ENCODE measurements at regions not wholly inside any gene's neighbourhood (a gene's known extent, or its start where the extent isn't known, plus 50 kb on each side); places are given as distances from the start of the nearest gene placed in this dataset.
A peak's percentile ranks its signal among the peaks of the same experiment; 100 is the strongest.
"Not testable (repeated sequence)": the region's sequence is repeated elsewhere in the genome, so short reads cannot be mapped to it uniquely, and the experiment has no call there.

- no peak for DNase-seq
Observed at GRCh38 chrX:147468600-147468999, 443.1 kb upstream of the FMR1 start.

DNA sequence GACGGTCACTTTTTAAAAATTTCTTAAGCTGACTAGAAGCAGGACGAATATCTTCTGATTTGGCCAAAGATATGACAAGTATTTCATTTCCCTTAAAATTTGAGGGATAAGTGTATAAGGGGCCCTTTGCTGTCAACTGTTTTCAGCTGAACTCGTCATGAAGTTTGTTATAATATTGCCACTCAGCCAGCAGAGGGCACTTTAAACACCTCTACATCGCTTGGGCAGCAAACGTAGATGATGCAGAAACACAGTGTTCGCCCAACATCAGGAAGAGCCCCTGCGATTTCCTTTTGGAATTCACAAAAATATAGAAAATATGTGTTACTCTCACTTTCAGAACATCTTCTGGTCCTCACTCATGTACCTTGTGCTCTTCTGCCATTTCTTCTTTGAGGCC lies 435.7 kb upstream of the FMR1 start:
- peak in 1 of 2 experiments; percentile 2 for DNase-seq

DNA sequence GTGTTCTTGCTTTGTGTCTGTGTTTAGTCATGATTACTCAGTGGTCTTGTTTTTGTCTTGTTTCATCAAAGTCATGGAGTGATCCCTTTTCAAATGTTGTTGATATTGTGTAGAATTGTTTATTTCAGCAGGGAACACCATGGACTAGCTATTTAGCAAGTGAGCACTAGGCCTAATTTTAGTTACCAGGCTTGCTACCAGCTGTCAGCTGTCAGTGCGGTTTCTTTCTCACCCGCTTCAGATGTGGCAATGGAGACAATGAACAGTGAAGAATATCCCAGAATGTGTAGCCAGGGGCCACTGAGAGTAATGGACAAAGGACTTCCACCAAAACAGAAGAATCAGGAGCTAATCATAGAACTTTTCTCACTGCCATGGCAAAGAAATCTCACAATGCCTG lies 432.8 kb upstream of the FMR1 start:
- no peak for DNase-seq

- no peak for DNase-seq
Observed at GRCh38 chrX:147485207-147485606, 426.5 kb upstream of the FMR1 start.

DNA sequence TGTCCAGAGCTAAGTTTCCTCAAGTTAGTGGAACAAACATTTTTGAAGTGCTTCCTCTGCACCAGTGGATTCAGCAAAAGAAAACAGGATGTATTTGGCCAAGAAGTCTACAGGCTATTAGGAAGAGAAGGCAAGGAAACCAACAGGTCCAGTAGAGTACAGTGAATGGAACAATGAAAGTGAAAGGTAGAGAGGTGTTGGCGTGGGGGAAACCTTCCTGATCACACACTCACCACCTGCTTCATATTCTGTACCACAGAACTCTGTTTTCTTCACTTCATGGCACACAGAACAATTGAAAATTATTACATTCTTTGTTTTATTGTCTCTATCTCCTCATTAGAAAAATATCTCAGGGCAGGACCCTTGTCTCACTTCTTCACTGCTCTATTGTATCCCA lies 417.4 kb upstream of the FMR1 start:
- no peak for DNase-seq

DNA sequence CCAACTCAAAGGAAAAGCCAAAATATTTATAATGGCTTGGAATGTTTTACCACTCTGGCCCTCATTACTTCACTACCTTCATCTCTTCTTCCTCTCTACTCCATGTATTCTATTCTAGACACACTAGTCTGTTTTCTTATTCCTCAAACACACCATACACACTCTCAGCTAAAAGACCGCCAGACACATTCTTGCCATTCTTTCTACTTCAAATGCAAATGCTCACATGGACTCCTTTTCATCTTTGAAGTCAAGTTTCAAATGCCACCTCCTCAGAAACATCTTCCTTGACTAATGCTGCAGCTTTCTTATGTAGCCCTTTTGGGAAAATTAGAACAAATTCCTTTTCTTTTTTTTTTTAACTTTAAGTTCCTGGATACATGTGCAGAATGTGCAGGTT lies 412.9 kb upstream of the FMR1 start:
- no peak for DNase-seq

- DNase-seq: no peak
Observed at GRCh38 chrX:147522981-147523380, 388.7 kb upstream of the FMR1 start.

DNA sequence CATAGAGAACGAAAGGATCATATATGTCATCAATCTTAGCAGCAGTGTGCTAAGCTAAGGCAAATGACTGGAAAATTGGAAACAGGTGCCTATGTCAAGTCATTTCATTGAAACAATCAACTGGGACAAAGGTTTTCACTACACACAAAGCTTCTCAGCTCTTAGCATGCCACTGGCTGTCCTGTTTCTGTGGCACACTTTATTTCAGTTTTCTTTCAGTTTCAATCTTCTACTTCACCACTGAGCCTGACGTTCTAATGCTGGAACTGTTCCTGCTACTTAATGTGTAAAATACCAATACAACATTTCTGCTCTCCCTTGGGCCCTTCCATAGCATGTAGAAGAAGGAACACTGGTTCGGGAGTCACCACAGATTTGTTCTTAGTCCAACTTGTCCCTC lies 378.3 kb upstream of the FMR1 start:
- no peak for DNase-seq

GRCh38 chrX:147537172-147537571 lies 374.5 kb upstream of the FMR1 start:
- no peak for DNase-seq

- DNase-seq: not testable (repeated sequence)
Observed at GRCh38 chrX:147548023-147548422, 363.7 kb upstream of the FMR1 start.

- DNase-seq: peak; percentile 1 to 3
Observed at GRCh38 chrX:147550217-147550616, 361.5 kb upstream of the FMR1 start.

- no peak for DNase-seq
Observed at GRCh38 chrX:147559191-147559590, 352.5 kb upstream of the FMR1 start.

- DNase-seq: no peak
Observed at GRCh38 chrX:147565237-147565636, 346.5 kb upstream of the FMR1 start.

DNA sequence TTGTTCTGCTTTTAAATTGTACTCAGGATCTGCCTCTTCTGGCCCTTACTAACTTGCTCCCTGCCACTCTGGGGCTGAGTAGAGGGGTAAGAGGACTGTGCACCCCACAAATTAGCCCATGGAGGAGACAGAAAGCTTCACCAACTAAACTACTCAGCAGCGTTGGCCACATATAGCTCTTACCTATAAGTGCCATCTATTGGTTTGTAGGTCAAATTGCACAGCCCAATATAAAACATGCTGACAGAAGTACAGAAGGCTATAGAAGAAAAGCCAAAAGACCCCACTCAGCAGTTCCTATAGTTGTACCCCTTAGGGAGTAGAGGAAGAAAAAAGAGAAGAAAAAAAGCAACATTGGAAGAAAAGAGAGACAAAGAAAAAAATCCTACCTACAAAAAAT lies 341.2 kb upstream of the FMR1 start:
- no peak for DNase-seq

- no peak for DNase-seq
Observed at GRCh38 chrX:147573266-147573665, 338.5 kb upstream of the FMR1 start.

- DNase-seq: no peak
Observed at GRCh38 chrX:147602176-147602696, 309.5 kb upstream of the FMR1 start.

- no peak for DNase-seq
Observed at GRCh38 chrX:147626605-147627004, 285.1 kb upstream of the FMR1 start.

DNA sequence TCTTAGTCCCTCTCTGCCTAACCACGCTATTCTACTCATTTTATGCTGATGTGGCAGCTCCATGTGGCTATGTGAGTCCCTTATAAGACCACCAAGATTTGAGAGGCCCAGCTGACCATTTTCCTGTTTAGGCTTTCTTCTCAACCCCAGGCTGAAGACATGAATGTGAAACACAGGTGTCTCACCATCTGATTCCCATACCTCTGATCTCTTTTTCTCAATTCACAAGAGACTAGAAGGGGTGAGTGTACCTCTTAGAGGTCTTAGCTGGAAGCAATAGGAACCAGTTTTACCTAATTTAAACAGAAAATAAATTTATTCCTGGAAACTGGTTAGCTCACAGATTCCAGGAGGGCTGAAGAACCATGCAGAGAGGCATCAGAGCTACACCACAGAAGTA lies 276.5 kb upstream of the FMR1 start:
- DNase-seq: no peak

DNA sequence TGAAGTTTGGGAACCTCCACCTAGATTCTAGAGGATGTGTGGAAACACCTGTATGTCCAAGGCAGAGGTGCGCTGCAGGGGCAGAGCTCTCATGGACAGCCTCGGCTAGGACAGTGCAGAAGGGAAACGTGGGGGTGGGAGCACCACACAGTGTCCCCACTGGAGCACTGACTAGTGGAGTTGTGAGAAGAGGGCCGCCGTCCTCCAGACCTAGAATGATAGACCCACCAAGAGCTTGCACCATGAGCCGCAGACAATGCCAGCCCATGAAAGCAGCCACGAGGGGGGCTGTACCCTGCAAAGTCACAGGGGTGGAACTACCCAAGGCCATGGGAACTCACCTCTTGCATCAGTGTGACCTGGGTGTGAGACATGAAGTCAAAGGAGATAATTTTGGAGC lies 274.5 kb upstream of the FMR1 start:
- DNase-seq: no peak

GRCh38 chrX:147646949-147647723 lies 264.6 kb upstream of the FMR1 start:
- DNase-seq: no peak

GRCh38 chrX:147675819-147676218 lies 235.9 kb upstream of the FMR1 start:
- no peak for DNase-seq

DNA sequence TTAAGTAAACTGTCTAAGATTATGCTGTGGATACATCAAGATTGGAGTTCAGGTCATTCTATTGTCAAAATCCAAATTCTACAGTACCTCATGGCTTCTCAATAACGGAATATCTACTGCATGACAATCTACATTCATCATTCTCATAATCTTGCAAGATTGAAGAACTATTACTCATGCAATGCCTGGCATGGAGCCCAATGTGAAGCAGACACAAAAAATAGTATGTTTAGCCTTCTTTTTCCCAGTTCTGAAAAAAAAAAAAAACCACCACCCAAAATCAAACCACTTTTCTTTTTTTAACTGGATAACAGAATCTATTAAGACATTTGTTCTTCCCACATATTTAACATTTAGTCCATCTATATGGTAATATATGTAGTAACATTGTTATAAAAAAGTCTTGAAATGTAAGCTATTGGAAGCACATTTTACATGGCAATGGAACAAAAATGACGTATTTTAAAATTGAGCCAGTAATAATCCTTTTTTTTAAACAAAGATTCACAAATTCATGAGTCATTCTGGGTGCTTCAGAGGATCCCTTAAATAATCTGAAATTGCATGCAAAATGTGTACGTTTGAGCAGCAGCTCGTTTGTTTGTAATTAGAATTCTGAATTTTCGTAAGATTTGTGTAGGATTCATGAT lies 232.2 kb upstream of the FMR1 start:
- no peak for DNase-seq

GRCh38 chrX:147680251-147680650 lies 231.5 kb upstream of the FMR1 start:
- DNase-seq: no peak

DNA sequence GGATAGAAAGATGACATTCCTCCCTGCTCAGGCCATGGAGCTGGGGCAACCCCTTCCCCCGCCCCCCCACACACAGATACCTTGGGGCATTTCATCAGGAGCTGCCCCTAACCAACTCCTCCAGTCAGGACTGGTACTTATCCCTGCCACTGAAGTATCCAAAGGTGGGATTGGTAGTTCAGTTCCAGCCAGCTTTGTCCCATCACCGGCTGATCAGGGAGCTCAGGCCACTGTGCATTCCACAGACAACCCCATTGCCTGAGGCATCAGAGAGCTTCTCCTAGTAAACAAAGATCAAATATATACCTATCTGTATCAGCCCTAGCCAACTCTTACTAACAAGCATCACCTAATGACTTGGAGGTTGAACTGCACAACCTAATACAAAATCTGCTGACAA lies 218.2 kb upstream of the FMR1 start:
- DNase-seq: no peak

GRCh38 chrX:147699061-147699460 lies 212.7 kb upstream of the FMR1 start:
- no peak for DNase-seq
